Naive thymus-derived CD4-positive, alpha-beta T cell (primary cell): ENCODE measurements at regions not wholly inside any gene's neighbourhood (a gene's known extent, or its start where the extent isn't known, plus 50 kb on each side); places are given as distances from the start of the nearest gene placed in this dataset.

Experiments
- ATAC-seq: fragments of 150-1000 bp; cut with Tn5 transposase; 2 replicates; pipeline ENCODE4 v1.10.0; 2021; ENCODE audit warnings: mild to moderate bottlenecking, moderate library complexity
- CTCF ChIA-PET: fragments of 350-600 bp; sonication (Branson Sonifier 250); formaldehyde crosslinking; loops from one replicate; lab custom pipeline; 2021; ENCODE audit warnings: antibody characterized with exemption; lab: Charles Lee
- POLR2A ChIA-PET: fragments of 350-600 bp; sonication (Branson Sonifier 250); formaldehyde crosslinking; loops from one replicate; lab custom pipeline; 2021; ENCODE audit warnings: antibody characterized with exemption, inconsistent platforms; lab: Charles Lee
- DNase-seq, 9 donors: peaks; one replicate each; pipeline versions ENCODE4 v3.0.0 to v3.0.0-alpha.2; 2020 to 2022; ENCODE audit warnings: mixed read lengths in 1 of 9
- H3K27ac ChIP-seq: one replicate; pipeline ENCODE4 v1.7.0; 2013; ENCODE audit warnings: mild to moderate bottlenecking, low read depth, low read length, moderate library complexity
- H3K27me3 ChIP-seq, 2 donors: one replicate each; pipeline ENCODE4 v1.7.0; 2013; ENCODE audit warnings: low read length in 2 of 2, mild to moderate bottlenecking in 2 of 2, moderate library complexity in 2 of 2; ENCODE audit not compliant: control insufficient read depth in 2 of 2, insufficient read depth in 2 of 2
- H3K36me3 ChIP-seq, 3 experiments: 1 replicate in 2 of 3; 2 replicates in 1 of 3; pipeline ENCODE4 v1.7.0; 2013; ENCODE audit warnings: low read length in 3 of 3, mild to moderate bottlenecking in 3 of 3, moderate library complexity in 1 of 3; ENCODE audit not compliant: insufficient read depth in 3 of 3, control insufficient read depth in 2 of 3
- H3K4me1 ChIP-seq, 2 donors: one replicate each; pipeline ENCODE4 v1.7.0; 2013; ENCODE audit warnings: low read length in 2 of 2, mild to moderate bottlenecking in 2 of 2, moderate library complexity in 1 of 2; ENCODE audit not compliant: control insufficient read depth in 2 of 2, insufficient read depth in 2 of 2
- H3K4me3 ChIP-seq: 2 replicates; pipeline ENCODE4 v1.7.0; 2013; ENCODE audit warnings: mild to moderate bottlenecking, low read length
- H3K9me3 ChIP-seq, 3 experiments: 1 replicate in 2 of 3; 2 replicates in 1 of 3; pipeline ENCODE4 v1.7.0; 2013; ENCODE audit warnings: low read length in 3 of 3; ENCODE audit not compliant: control insufficient read depth in 2 of 3
- H3K27ac Mint-ChIP-seq, 9 donors: one replicate each; pipeline ENCODE4 v1.8.0; 2020 to 2022; ENCODE audit warnings: mixed read lengths in 9 of 9, mild to moderate bottlenecking in 8 of 9, moderate library complexity in 5 of 9, inconsistent platforms in 2 of 9
- H3K27me3 Mint-ChIP-seq, 5 donors: one replicate each; pipeline ENCODE4 v1.8.0; 2021 to 2022; ENCODE audit warnings: mixed read lengths in 5 of 5, mild to moderate bottlenecking in 1 of 5
- H3K36me3 Mint-ChIP-seq, 5 donors: one replicate each; pipeline ENCODE4 v1.8.0; 2020 to 2022; ENCODE audit warnings: mixed read lengths in 5 of 5, mild to moderate bottlenecking in 3 of 5, inconsistent platforms in 1 of 5
- H3K4me1 Mint-ChIP-seq, 7 donors: one replicate each; pipeline ENCODE4 v1.8.0; 2020 to 2022; ENCODE audit warnings: mixed read lengths in 7 of 7, mild to moderate bottlenecking in 3 of 7, inconsistent platforms in 1 of 7
- H3K4me3 Mint-ChIP-seq, 10 donors: one replicate each; pipeline ENCODE4 v1.8.0; 2020 to 2022; ENCODE audit warnings: mild to moderate bottlenecking in 10 of 10, mixed read lengths in 10 of 10, moderate library complexity in 6 of 10, inconsistent platforms in 2 of 10
- H3K9me3 Mint-ChIP-seq, 11 donors: one replicate each; pipeline ENCODE4 v1.8.0; 2020 to 2022; ENCODE audit warnings: mixed read lengths in 11 of 11, mild to moderate bottlenecking in 4 of 11, inconsistent platforms in 1 of 11, moderate library complexity in 1 of 11
- intact Hi-C, 2 donors: fragments of 100-400 bp; cut with micrococcal nuclease; formaldehyde crosslinking; loops; one replicate each; pipeline ENCODE4 v1.15.1; 2023

DNA sequence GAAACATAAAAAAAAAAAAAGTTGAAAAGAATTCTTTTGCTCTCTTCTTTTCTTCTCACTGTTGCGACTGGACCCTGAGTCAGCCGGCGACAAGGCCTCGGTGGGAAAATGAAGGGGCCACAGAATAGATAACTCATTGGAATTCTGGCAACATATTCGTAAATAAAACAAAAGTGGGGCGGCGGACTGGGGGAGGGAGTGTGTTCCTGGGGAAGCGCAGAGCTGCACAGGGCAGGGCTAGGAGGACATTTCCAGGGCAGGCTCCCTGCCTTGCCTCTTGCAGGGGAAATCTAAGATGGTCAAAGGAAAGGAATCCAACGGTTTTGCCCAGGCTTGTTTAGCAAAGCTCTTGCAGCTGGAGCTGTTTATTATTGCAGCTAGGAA, 1042.8 kb upstream of the NR2F2 start:
- intact Hi-C loops = loop anchor here in 1 of 2 donors (10.0 kb wide), 2 partner anchors 587 to 767 kb away; no protein-coding TSS in a partner anchor
- ChIA-PET POLR2A (no interaction called here), CTCF (no interaction called here)

DNA sequence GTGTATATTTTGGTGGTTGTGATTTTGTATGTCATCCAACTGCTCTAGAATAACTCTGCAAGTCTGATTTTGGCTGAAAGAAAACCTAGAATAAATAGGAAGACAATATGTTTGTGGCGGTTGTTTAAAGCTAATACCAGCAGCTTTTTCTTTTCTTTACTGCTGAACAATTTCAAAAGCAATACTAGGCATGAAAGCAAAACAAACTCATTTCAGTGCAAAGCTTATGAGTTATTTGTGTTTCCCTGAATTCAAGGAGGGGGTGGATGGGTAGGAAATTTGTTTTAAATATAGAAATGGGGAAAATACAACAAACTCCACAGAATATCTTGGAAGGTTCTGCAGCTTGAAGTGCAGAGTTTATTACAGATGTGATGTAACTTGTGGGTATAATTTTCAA, 1041.9 kb upstream of the NR2F2 start:
- Histone ChIP-seq H3K36me3 (no peaks in the 10 kb centered on the region), H3K4me1 (no peaks in the 10 kb centered on the region), H3K27me3 (no peaks in the 10 kb centered on the region), H3K4me3 (no peak overlapping the region), H3K27ac (no peak overlapping the region), H3K9me3 (no peaks in the 10 kb centered on the region)
- ChIA-PET POLR2A (no interaction called here), CTCF (no interaction called here)
- DNase-seq (no peak), ATAC-seq (no peak)
- Mint-ChIP-seq H3K4me1 (peaks cover 9 to 58% (median 14%) of the 10 kb centered on the region in 7 donors), H3K27me3 (peaks cover 38 to 61% (median 44%) of the 10 kb centered on the region in 5 donors), H3K4me3 (no peak overlapping the region), H3K9me3 (peaks cover 0 to 1% (median 0%) of the 10 kb centered on the region in 11 donors), H3K27ac (no peak overlapping the region), H3K36me3 (peaks cover 0 to 2% (median 0%) of the 10 kb centered on the region in 5 donors)
- intact Hi-C loops = loop anchor here in 1 of 2 donors (10.0 kb wide), 2 partner anchors 586 to 766 kb away; no protein-coding TSS in a partner anchor

More for the DNA sequence above, 1042.8 kb upstream of the NR2F2 start:
- Histone ChIP-seq H3K27me3 (no peaks in the 10 kb centered on the region), H3K4me1 (no peaks in the 10 kb centered on the region), H3K36me3 (no peaks in the 10 kb centered on the region), H3K9me3 (no peaks in the 10 kb centered on the region), H3K27ac (no peak overlapping the region), H3K4me3 (no peak overlapping the region)
- peaks cover 0 to 4% (median 0%) of the 10 kb centered on the region in 5 donors for H3K36me3 Mint-ChIP-seq
- no peak overlapping the region for H3K27ac Mint-ChIP-seq
- H3K9me3 Mint-ChIP-seq = peaks cover 0 to 1% (median 0%) of the 10 kb centered on the region in 11 donors
- H3K27me3 Mint-ChIP-seq = peaks cover 31 to 59% (median 46%) of the 10 kb centered on the region in 5 donors
- no peak overlapping the region for H3K4me3 Mint-ChIP-seq
- DNase-seq (no peak), ATAC-seq (no peak)
- peaks cover 9 to 64% (median 14%) of the 10 kb centered on the region in 7 donors for H3K4me1 Mint-ChIP-seq

DNA sequence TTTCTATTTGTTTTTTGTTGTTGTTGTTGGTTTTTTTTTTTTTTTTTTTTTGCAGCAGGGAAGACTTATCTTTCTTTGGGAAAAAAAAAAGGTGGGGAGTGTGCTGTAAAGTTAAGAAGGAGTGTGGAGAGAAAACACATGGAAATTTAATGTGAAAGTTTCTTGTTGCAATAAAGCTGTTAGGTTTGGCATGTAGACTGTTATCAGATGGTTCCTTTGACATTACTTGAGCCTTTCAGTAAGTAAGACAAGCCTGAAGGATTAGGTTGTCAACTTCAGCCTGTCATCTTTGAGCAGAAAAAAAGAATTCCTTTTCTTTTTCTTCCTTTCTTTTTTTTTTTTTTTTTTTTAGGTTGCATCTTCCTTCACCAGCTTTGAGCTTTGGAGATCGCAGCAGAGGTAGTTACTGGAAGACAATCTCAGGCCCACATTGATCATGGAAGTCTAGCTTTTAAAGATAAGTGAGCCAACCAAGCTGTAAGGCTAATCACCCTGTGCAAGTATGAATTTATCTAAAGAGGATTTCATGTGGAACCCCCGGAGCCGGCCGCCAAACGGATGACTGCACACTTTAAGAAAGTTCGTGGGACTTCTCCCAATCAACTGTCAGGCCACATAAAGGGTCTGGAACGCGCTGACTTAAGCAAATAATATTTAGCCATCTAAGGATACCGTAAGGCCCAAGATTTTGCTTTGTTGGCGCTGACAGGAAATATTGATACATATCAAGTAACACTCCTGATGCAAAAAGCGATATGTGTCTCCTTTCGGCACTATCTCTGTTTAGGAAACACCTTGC, 1040.1 kb upstream of the NR2F2 start:
- Histone ChIP-seq H3K4me3 (no peak overlapping the region), H3K27me3 (no peaks in the 10 kb centered on the region), H3K36me3 (no peaks in the 10 kb centered on the region), H3K4me1 (no peaks in the 10 kb centered on the region), H3K9me3 (no peaks in the 10 kb centered on the region), H3K27ac (no peak overlapping the region)
- peaks cover 0 to 1% (median 0%) of the 10 kb centered on the region in 11 donors for H3K9me3 Mint-ChIP-seq
- H3K27ac Mint-ChIP-seq = no peak overlapping the region
- H3K27me3 Mint-ChIP-seq = peaks cover 48 to 68% (median 51%) of the 10 kb centered on the region in 5 donors
- peaks cover 3 to 44% (median 3%) of the 10 kb centered on the region in 7 donors for H3K4me1 Mint-ChIP-seq
- intact Hi-C loops = loop anchor here in 1 of 2 donors (5.0 kb wide), 2 partner anchors 713 to 1128 kb away; no protein-coding TSS in a partner anchor
- ATAC-seq (no peak), DNase-seq (no peak)
- peaks cover 0 to 2% (median 0%) of the 10 kb centered on the region in 5 donors for H3K36me3 Mint-ChIP-seq
- POLR2A ChIA-PET = no interaction called here
- CTCF ChIA-PET = no interaction called here
- no peak overlapping the region for H3K4me3 Mint-ChIP-seq

DNA sequence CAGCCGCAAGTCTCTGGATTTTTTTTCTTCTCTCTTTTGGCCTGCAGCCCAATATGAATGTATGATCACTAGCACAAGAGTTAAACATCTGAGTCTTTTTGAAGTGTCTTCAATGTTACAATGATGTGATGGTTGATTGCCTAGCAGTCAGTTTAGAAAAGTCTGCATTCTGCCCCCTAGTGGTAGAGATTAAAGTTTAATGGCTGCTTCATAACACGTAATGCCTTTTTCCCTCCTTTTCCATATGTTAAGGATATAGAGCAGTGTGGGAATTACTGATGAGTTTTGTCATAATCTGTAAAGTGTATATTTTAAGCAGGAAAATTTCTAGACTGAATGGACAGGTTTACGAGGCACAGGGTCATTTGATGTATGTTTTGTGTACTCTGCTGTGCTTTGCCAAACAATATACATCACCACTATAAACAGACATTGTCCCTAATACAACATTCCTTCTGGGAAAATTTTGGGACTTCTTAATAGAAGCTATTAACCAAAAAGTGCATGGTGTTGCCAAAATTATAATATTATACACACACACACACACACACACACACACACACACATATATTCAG, 1038.5 kb upstream of the NR2F2 start:
- DNase-seq (peak in 3 of 9 donors; percentile 6 to 15 (median 13)), ATAC-seq (no peak)
- H3K27me3 Mint-ChIP-seq = peaks cover 51 to 77% (median 64%) of the 10 kb centered on the region in 5 donors
- Histone ChIP-seq H3K27ac (no peak overlapping the region), H3K36me3 (no peaks in the 10 kb centered on the region), H3K27me3 (no peaks in the 10 kb centered on the region), H3K4me3 (no peak overlapping the region), H3K9me3 (no peaks in the 10 kb centered on the region), H3K4me1 (no peaks in the 10 kb centered on the region)
- CTCF ChIA-PET = interaction anchor here (0.8 to 1.3 kb wide), 2 partner anchors 9 to 10 kb away, joined by 3 to 4 read pairs; no protein-coding TSS in a partner anchor
- POLR2A ChIA-PET = no interaction called here
- H3K4me3 Mint-ChIP-seq = no peak overlapping the region
- no peak overlapping the region for H3K27ac Mint-ChIP-seq
- H3K4me1 Mint-ChIP-seq = peaks cover 0 to 34% (median 0%) of the 10 kb centered on the region in 7 donors
- peaks cover 0 to 1% (median 0%) of the 10 kb centered on the region in 11 donors for H3K9me3 Mint-ChIP-seq
- intact Hi-C loops = loop anchor here (1.0 to 5.0 kb wide), 5 partner anchors 33 to 1130 kb away; no protein-coding TSS in a partner anchor
- H3K36me3 Mint-ChIP-seq = peaks cover 0 to 2% (median 0%) of the 10 kb centered on the region in 5 donors

DNA sequence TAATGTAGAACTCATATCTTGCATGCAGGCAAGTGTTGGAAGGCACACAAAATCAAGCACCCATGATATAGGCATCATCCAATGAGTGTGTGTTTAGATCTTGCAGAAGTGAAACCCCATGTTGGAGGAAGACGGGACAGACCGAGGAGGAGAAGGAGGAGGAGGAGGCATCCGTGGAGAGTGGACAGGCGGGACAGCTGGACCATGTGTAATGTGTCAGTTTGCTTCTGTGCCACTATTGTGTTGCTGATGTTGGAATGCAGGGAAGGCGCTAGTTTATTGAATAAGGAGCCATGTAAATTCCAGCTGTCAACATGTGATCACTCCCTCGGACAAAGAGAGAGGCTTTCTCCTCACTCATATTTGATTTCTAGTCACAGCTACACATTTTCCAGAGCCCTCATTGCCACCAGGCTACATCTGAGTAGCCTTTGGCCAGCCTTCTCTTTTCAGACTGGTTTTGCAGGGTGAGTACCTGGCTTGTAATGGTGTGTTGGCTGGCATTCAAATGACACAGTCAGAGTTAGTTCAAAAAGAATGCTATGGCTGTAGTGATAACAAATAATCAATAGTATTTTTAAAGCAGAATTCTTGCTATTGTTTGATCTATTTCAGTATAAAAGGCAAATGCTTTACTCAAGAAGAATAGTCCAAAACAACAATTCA, 1037.6 kb upstream of the NR2F2 start:
- Mint-ChIP-seq H3K27ac (no peak overlapping the region), H3K27me3 (peaks cover 57 to 78% (median 66%) of the 10 kb centered on the region in 5 donors), H3K36me3 (peaks cover 0 to 2% (median 0%) of the 10 kb centered on the region in 5 donors), H3K9me3 (peaks cover 0 to 1% (median 0%) of the 10 kb centered on the region in 11 donors), H3K4me3 (no peak overlapping the region), H3K4me1 (peaks cover 0 to 32% (median 0%) of the 10 kb centered on the region in 7 donors)
- CTCF ChIA-PET = interaction anchor here (1.0 to 1.3 kb wide), 2 partner anchors 10 to 13 kb away, joined by 3 read pairs; no protein-coding TSS in a partner anchor
- H3K9me3 ChIP-seq = no peaks in the 10 kb centered on the region
- no peak overlapping the region for H3K4me3 ChIP-seq
- intact Hi-C loops = loop anchor here (1.0 to 5.0 kb wide), 5 partner anchors 34 to 1131 kb away; no protein-coding TSS in a partner anchor
- H3K27ac ChIP-seq = no peak overlapping the region
- no peaks in the 10 kb centered on the region for H3K27me3 ChIP-seq
- DNase-seq = no peak
- H3K4me1 ChIP-seq = no peaks in the 10 kb centered on the region
- ATAC-seq = no peak
- no peaks in the 10 kb centered on the region for H3K36me3 ChIP-seq
- POLR2A ChIA-PET = no interaction called here

DNA sequence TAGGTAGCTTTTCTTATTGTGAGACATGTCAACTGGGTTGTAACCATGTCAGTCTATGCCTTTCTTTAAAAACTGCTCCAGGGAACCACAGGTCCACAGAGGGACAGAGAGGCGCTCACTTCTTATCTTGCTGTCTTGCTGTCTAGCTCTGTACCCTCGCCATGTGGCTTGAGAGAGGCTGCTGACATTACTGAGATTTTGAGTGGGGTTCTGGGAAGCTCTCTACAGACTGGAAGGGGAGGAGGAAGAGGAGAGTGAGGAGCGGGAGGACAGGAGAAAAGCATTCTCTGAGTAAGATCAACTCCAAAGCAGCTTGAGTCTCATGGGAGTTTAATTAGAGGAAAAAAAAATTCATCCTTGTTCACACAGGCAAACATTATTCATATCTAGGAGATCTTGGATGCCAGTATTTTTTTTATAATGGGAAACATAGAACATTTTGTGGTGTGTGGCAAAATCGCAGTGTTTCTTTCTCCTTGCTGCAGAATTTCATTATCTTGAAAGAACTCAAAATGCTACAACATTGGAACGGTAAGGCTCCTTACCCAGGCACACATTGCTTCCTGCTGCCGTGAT, 1037.0 kb upstream of the NR2F2 start:
- POLR2A ChIA-PET = no interaction called here
- Mint-ChIP-seq H3K27me3 (peaks cover 52 to 75% (median 61%) of the 10 kb centered on the region in 5 donors), H3K36me3 (no peaks in the 10 kb centered on the region), H3K4me3 (no peak overlapping the region), H3K4me1 (peaks cover 1 to 31% (median 3%) of the 10 kb centered on the region in 7 donors), H3K27ac (no peak overlapping the region), H3K9me3 (peaks cover 0 to 1% (median 0%) of the 10 kb centered on the region in 11 donors)
- Histone ChIP-seq H3K27ac (no peak overlapping the region), H3K36me3 (no peaks in the 10 kb centered on the region), H3K9me3 (no peaks in the 10 kb centered on the region), H3K4me3 (no peak overlapping the region), H3K27me3 (no peaks in the 10 kb centered on the region), H3K4me1 (no peaks in the 10 kb centered on the region)
- DNase-seq = no peak
- CTCF ChIA-PET = interaction anchor here (1.0 kb wide), 1 partner anchor 13 kb away, joined by 3 read pairs; no protein-coding TSS in a partner anchor
- ATAC-seq = no peak
- intact Hi-C loops = loop anchor here in 1 of 2 donors (5.0 kb wide), 2 partner anchors 716 to 1131 kb away; no protein-coding TSS in a partner anchor
